H54 (cell line): ENCODE measurements at regions not wholly inside any gene's neighbourhood (a gene's known extent, or its start where the extent isn't known, plus 50 kb on each side); places are given as distances from the start of the nearest gene placed in this dataset.

Source experiments
- DNase-seq: peaks from one replicate; pipeline ENCODE4 v3.0.0; 2011; ENCODE audit warnings: low spot score, mixed read lengths; ENCODE audit not compliant: insufficient read length
- FAIRE-seq: peaks from 3 replicates; lab custom pipeline; 2011; peaks lifted over from hg19 to GRCh38; lab: Jason Lieb, UNC
- POLR2A ChIP-seq: IDR thresholded peaks from 2 replicates; pipeline ENCODE4 v1.6.1; 2011; ENCODE audit warnings: low read depth, mild to moderate bottlenecking, low read length

DNA sequence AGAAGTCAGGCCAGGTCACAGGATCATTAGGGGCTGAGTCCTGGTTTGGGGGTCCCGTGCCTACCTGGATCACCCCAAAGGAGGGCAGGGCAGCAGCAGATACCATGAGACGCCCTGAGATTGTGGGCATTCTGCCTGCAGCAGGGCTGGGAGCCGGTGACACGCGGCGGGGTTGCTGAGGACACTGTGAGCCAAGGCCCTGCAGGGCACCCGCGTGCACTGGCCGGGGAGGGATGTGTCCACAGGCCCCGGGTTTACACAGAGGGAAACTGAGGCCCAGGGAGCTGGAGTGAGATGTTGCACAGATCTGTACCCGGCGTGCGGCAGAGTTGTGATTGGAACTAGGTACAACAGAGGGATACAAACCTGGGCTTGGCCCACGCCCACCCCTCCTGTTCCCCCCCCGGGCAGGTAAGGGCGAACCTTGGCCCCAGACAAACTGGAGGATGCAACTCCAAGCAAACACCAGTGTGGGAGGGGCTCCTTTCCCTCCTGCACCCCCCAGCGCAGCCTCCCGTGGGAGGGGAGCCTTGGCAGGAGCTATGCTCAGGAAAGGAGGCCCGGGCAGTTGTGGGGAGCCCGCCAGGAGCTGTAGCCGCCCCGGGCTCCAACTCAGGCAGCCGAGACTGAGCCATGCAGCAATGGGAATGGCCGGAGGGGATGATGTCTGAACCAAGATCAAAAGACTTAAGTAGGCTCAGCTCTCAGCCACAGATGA lies 91.3 kb downstream of the ENGASE start:
- no peak for TF ChIP-seq POLR2A
- DNase-seq: no peak
- FAIRE-seq: no peak

DNA sequence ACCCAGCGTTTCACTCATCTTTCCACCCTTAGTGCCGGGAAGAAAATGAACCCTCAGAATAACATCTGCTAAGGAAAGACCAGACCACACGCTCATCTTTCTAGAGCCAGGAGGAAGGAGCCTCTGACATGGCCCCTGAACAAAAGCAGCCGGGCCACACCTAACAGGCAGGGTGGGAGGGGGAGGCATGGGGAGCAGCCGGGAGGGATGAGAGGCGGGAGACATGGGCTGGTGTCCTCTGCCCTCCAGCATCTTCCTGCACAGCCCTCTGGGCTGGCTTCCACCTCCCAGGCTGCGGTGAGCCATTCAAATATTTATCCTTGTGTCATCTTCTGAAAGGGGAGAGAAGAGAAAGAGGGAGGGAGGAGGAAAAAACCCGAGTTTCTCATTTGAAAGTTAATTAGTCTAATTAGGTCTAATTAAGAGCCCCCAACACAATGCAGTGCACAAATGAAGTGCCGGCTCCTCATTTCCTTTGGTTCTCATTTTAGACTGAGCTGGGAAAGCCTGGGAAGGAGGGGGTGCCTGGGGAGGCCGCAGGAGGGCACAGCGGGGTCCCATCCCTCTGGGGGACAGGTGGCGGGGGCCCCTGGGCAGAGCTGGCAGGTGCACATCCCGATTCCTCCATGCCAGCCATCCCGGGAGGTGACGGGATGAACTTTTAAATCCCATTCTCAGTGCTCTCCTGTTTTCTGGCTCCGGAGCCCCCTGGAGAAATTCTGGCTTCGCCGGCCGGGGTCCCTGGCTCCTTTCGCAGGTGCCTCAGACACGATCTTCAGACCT lies 90.5 kb downstream of the ENGASE start:
- TF ChIP-seq POLR2A: no peak
- DNase-seq (no peak), FAIRE-seq (no peak)

DNA sequence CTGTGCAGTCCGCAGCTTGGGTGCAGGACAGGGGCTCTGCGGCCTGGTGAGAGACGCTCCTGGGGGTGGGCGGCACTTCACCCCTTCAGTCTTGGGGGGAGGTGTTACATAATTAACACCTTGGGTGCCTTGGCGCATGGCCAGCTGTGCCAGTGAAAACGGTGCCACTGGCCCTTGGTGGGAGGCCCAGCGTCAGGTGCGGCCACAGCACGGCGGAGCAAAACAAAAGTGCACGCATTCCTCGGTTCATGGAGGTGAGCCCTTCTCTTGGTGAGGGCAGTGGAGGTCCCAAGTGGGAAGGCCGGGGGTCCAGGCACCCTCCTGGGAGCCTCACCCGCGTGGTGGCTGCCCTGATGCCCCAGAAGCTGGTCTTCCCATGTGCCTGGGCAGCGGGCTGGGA lies 89.8 kb downstream of the ENGASE start:
- DNase-seq (no peak), FAIRE-seq (no peak)
- no peak for TF ChIP-seq POLR2A

DNA sequence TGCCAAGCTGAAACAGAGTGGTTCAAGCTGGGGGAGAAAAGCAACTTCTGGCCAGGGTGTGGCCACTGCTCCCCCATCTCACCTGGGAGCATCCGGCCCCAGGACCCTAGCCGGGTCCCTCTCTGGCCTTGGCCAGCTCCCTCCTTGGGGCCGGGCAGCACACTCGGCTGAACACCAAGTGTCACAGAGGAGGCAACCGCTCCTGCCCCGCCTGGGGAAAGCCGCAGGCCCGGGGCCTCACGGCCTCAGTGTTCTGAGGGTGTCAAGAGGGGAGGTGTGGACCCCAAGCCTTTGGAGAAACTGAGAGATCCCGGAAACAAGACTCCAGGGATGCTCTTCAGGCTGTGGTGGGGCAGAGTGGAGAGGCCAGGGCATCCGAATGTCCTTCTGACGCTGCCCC lies 88.4 kb downstream of the ENGASE start:
- DNase-seq (no peak), FAIRE-seq (no peak)
- no peak for TF ChIP-seq POLR2A

DNA sequence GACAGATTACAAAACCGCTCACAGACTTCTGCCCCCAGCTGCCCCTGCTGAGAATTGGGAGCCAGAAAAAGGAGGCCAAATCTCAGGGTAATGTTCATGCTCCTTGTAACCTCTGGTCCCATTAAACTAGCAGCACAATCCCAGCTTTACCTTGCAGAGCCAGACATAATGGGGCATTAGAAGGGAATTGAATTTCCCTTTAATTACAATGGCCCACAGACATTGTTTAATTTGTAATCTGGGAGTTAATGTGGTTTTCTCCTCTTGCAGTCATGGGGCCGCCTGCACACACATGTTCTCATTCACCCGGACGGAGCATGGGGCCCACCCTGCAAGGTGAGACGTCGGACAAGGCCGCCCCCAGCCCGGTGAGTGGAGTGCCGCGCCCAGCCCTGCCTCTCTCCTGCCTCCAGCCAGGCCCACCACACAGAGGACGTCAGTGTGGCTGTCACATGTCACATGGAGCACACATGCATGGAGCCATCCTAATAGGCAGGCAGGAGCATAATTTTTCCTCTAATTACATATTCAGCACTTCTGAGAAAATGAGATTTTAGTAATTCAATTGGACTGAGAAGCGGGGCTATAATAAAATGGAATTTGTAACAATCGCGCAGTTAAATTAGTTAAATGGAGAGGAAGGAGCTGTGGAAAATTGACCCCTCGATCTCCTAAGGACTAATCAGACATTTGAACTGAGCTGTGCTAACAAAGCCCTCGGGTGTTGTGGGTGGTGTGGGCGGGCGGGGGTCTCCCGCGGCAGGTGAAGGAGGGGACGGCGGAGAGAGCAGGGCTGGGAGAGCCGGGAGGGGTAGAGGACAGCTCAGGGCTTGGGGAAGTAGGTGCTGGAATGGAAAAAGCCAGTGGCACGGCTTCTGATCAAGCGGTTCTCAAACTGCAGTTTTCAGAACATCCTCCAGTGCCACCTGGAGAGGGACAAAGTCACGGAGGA lies 87.7 kb downstream of the ENGASE start:
- no peak for DNase-seq
- no peak for TF ChIP-seq POLR2A

GRCh38 chr17:79160980-79161636 lies 86.5 kb downstream of the ENGASE start:
- no peak for DNase-seq
- no peak for TF ChIP-seq POLR2A
- no peak for FAIRE-seq

More for the DNA sequence above, 87.7 kb downstream of the ENGASE start:
- FAIRE-seq: no peak

- no peak for DNase-seq
- FAIRE-seq: no peak
- no peak for TF ChIP-seq POLR2A
These were observed 85.3 kb downstream of the ENGASE start for GRCh38 chr17:79159926-79160325.

DNA sequence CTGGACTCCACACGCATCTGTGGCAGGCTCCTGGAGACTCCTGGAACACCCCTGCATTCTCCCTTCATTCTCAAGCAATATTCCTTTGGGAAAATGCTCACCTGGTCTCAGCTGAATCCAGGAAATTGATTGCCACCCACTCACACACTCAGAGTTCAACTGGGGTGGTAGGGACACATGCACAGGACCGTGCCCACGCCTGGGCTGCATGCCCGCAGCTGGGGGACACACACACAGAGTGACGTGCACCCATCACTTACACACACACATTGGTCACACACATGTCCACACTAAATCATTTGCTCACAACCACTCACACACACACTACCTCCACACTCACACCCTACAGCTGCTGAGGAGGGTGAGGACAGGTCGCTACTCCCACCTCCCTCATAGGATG lies 84.8 kb downstream of the ENGASE start:
- FAIRE-seq (no peak), DNase-seq (no peak)
- TF ChIP-seq POLR2A: no peak

DNA sequence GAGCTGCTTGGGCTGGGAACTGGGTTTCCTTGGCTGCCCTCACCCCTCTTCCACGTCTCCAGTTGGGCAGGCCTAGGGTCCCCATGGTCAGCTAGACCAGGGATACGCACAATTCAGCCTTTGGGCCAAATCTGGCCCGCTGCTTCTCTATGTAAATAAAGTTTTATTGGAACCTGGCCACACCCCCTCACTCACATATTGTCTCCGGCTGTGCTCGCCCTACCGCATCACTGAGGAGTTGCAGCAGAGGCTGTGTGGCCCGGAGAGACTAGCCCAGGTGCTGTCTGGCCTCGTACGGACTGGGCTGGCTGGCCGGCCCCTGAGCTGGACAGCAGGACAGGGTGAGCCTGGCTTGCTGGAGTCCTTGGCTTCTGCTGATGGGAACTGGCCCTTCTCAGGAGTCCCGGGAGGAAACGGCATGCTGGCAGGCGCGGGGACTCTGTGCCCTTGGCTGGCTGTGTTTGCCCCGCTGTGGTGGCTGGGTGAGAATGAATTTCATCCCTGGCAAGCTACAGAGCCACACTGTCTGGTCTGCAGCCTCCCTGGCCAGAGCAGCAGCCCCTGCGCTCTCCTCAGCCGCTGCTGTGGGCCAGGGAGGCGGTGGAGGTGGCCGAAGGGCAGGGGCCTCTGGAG lies 82.0 kb downstream of the ENGASE start:
- DNase-seq (no peak), FAIRE-seq (no peak)

DNA sequence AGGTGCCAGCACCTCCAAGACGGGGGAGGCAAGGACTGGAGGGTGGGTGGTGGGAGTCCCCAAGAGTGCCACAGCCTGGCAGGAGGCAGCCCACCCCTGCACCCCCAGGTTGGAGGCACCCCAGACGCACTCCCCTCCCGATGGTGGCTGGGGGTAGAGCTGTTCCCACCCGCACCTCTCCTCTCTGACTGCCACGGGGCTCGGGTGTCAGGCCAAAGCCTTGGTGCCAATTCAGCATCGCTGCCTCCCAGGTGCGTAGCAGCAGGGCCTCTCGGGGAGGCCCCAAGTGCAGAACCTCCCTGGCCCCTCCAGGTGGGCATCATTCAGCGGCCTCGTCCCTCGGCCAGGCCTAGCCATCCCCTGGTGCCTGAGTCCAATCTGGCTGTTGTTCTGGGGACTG lies 81.1 kb downstream of the ENGASE start:
- no peak for DNase-seq

More for the DNA sequence above, 82.0 kb downstream of the ENGASE start:
- no peak for TF ChIP-seq POLR2A

DNA sequence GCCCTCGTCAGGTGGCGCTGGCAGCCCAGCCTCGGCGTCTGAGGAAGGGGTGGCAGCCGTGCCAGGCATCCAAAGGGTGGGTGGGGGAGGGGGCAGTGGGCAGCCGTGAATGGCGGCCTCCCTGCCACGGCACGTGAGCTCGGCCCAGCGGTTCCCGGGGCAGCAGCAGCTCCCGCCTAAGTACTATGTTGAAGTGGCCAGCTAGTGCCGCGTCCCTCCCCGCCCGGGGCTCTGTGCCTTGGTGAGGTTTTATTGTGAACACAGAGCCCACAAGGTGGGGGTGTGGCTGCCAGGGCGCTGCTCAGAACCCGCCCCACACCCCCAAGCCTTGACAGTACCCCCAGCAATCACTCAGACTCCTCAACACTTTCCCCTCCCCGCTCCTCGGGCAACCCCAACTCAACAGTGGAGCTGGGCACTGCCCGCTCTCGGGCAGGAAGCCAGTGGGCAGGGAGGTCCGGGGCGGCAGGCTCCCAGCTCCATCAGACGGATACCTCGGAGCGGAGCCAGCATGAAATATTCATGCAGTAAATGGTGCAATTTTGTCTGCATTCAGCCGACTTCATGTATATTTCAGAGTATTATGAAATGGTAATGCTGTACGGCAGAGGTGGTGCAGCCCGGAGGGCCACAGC lies 80.4 kb downstream of the ENGASE start:
- TF ChIP-seq POLR2A: no peak

More for the DNA sequence above, 81.1 kb downstream of the ENGASE start:
- no peak for TF ChIP-seq POLR2A
- no peak for FAIRE-seq

DNA sequence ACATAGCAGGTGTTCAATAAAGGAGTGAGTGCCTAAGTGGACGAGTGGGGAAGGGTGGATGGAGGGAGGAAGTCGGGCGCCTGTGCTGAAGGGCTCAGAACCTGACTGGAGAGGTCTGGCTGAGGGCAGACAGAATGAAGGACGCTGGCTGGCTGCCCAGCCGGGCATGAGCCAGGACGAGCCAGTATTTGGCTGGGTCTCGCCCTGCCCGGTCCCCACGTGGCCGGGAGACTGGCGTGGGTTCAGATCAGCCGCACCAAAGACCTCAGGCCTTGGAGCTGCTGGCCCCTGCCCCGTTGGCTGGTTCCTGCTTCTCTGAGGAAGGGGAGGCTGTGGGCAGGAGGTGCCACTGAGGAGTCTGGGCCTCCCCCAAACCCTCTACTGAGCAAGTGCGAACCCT lies 79.8 kb downstream of the ENGASE start:
- FAIRE-seq (no peak), DNase-seq (no peak)
- no peak for TF ChIP-seq POLR2A

More for the DNA sequence above, 80.4 kb downstream of the ENGASE start:
- DNase-seq (no peak), FAIRE-seq (no peak)
